Activated CD4-positive, CD25-positive, alpha-beta regulatory T cell (primary cell): ENCODE measurements at regions not wholly inside any gene's neighbourhood (a gene's known extent, or its start where the extent isn't known, plus 50 kb on each side); places are given as distances from the start of the nearest gene placed in this dataset.

Experiments used
- DNase-seq, 4 experiments: peaks; one replicate each; lab custom pipeline; 2025; lab: John Stamatoyannopoulos, UW

DNA sequence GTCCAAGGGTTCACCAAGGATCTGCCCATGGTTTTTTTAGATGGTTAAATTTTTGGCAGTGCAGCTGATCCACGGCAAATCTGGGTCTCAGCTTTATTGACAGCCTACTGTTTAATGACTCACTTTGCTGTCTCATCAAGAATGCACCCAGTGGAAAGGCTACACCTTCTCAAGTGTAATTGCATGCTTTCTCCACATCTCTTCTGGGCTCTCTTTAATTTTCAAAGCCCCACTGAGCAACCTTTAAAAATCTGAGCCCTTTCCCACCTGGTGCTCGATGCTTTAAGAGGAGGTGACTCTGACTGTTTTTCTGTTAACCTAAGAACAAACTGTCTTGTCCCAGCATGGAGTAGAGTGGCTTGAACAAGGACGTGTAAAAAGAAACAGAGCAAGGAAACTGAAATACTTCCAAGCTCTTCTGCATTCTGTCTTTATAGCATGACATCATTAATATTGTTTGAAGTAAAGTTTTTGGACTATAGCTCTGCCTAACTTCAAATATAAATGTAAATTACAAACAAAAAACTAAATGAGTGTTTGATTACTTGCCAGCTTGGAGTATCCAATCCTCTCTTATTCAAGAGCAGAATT lies 214.2 kb upstream of the KRR1 start:
- DNase-seq = no peak

DNA sequence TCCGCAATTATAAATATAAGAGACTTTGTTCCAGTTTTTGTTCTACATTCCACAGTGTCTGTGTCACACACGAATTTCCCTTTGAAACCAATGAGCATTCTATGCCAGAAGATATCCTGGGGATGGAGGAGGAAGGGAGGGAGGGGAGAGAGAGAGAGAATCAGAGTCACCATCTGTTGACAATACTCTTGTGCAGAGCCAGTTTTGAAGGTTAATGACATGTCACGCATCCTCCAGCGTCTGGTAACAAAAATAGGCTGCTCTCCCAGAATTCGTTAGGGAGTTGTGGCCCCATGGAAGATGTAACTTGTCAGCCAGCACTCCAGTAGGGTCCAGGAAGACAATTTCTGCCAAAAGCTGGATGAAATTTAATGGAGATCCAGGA lies 213.5 kb upstream of the KRR1 start:
- DNase-seq = no peak

DNA sequence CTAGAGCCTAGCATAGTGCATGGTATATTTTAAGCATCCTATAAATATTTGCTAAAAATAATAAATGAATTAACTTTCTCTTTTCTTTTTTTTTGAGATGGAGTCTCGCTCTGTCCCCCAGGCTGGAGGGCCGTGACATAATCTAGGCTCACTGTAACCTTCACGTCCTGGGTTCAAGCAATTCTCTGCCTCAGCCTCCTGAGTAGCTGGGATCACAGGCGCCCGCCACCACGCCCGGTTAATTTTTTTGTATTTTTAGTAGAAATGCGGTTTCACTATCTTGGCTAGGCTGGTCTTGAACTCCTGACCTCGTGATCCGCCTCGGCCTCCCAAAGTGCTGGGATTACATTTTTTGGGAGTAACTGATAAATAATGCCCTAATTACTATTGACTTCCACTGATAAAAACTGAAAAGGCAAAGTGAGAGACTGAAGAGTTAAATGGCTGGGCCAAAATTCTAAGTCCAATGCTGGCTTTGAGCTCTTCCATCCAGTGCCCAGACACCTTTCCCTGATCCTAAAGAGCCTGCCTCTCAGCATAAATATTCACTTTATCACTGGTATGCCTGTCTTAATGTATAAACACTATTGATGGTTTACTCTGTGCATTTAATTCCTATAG lies 213.0 kb upstream of the KRR1 start:
- DNase-seq = no peak

DNA sequence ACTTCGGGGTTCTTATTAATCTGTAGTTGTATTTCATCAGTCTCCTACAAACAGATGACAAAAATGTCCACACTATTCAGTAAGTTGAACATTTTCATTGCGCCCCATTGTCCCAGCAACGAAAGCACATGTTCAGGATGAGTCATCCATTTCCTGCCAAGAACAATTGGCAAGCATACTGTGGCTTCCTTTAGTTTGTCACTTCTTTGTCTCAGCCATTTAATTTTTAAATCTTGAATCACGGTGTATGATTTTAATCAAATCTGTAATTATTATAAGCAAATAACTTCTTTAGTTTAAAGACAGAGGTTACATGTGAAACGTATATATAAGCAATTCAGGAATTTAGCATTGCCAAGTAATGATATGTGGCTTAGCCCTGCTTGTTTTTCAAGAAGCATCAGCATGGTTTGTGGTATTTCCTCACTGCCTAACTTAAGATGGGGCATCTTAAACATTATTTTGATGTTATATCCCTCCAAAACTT lies 211.3 kb upstream of the KRR1 start:
- peak in 2 of 4 experiments; percentile 3 to 6 for DNase-seq

DNA sequence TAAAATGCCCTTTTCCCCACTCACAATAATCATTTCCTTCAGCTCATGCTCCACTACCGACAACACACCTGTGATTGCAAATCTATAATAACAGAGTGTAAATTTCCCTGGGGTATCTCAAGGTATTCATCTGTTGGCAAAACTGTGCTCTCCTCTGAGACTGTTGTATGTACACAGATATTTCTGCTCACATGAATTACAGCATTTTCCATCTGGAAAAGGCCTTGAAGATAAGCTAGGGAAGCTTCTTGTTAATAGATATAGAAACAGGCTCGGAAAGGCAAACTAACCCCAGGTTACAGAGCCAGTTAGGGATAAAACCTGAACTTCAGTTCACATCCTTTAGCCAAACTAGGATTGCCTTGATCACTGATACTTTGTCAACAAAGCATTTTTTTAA lies 210.4 kb upstream of the KRR1 start:
- no peak for DNase-seq

DNA sequence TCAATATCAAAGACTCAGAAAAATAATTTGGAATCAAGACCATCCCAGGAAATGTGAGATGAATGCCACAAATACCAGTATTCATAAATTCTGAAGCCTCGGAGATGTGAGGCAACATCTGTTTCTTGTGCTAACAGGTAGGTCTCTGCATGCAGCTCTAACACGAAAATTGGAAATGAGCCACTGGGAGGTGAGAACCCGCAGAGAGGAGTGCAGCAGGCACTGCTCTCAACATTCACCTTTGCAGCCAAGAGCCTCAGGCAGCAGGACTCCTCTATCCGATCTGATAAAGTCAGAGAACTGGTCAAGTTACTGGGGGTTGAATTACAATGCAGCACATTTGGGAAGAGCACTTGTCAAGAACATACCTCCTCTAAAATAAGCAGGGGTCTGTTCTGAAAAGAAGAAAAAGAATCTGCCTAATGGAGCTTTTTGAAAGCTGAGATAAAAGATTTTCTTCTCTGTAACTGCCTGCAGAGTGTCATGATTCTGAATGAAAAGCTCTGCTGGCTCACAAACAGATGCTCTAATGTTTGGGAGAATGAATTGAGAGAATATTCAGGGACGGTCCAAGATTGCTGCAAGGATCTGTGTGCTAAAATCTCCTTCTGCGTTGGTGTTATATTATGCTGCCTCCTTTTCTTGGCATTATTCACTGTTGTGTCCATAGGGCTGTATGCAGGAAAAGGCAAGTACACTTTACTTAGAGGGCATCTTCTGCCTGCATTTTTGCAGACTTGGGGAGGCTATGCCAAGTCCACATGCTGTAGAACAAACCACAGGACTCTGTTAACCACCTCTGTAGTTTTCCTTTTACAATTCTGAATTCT lies 209.6 kb upstream of the KRR1 start:
- no peak for DNase-seq

DNA sequence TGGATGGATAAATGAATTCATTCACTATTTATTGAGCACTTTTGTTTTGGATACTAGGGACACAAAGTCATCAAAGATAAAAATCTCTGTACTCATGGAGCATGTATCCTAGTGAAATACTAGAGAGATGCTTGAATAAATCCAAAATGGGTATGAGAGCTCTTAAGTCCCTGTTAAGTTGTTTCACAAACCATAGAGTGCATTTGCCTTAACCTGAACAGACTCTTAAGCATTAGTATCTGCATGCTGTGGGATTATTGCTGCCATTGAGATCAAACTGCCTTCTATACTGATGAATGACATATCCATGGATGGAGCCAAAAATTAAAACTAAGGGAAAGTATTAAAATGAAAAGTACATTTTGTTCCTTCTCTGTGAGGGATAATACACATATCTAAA lies 206.5 kb upstream of the KRR1 start:
- no peak for DNase-seq

DNA sequence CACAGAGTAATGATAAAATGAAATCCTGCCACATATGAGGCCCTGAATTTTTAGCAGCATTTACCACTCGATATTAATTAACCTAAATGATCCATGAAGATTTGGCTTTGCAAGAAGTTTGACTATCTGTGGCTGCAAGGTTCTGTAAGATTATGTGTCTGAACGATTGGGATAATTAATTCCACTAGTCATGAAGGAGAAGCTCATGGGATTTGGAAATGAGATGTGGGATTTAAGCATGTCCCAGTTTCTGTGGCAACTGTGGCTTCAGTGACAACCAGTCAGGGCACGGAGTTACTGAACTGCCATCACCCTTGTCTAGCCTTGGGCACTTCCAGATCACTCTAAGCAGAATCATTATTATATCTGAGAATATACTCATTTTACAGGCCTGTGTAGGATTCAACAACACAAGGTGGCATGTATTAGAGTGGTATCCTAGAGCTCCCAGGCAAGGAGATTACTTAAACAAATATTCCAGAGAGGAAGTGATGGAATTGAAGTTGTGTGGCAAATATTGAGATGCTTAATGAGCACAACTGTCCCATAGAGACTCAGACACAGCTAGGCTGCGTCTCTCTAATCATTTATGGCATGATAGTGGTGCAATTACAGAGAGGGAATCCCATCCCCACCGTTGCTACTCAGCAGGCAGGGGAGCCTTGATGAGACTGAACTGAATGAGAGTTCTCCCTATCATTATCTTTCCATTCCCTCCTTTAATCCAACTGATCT lies 205.0 kb upstream of the KRR1 start:
- no peak for DNase-seq

DNA sequence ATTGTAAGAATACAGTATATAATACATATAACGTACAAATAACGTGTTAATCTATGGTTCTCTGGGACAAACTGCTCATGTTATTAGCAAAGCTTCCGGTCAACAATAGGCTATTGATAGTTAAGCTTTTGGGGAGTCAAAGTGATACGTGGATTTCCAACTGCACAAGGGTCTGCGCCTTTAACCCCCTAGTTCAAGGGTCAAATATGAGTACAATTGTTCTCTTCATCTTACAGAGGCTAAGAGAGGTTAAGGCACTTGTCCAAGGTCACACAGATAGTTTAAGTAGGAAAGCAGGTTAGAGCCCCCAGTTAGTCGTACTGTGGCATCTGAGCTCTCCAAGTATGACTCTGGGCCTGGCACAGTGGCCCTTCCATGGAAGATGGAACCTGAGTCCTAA lies 204.3 kb upstream of the KRR1 start:
- no peak for DNase-seq

DNA sequence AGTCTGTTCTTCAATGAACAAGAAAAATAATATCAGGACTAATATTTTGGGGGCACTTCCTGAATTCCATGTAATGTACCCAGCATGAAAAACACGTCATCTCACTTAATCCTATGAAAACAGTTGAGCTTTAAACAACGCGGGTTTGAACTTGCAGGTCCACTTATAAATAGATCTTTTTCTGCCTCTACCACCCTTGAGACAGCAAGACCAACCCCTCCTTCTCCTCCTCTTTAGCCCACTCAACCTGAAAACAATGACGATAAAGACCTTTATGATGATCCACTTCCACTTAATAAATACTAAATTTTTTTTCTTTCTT lies 203.9 kb upstream of the KRR1 start:
- DNase-seq = no peak

DNA sequence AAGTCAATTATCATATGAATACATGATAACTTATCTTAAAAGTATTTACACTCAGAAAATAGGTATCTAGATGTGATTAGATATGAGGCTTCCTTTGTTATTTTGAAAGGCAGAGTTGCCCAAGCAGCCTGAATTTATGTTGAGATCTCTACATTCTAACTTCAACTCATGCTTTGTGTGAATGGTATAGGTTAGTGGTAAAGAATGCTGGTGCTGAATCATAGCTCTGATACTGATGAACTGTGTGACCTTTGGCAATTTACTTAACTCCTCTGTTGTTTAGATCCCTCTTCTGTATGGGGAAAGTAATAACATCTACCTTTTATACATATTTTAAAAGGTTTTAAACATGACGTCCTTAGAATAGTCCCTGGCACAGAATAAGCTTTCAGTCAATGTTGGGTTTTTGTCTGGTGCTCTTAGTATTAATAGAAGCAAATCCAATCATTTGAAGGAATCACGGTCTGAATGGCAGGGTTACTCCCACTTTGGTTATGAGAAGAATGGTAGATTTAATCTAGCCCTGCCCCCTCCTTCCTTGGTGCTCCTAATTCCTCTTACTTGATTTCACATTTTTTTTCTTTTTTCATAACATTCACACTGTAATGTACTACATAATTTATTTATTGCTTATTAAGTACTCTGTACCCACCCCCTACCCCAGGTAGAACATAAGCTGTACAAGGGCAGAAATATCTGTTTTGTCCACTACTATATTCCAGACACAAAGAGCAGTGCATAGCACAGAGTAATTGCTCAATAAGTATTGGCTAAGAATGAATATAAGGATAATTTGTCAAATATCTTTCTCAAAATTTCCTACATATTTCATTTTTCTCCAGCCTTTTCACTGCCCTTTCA lies 203.3 kb upstream of the KRR1 start:
- no peak for DNase-seq

DNA sequence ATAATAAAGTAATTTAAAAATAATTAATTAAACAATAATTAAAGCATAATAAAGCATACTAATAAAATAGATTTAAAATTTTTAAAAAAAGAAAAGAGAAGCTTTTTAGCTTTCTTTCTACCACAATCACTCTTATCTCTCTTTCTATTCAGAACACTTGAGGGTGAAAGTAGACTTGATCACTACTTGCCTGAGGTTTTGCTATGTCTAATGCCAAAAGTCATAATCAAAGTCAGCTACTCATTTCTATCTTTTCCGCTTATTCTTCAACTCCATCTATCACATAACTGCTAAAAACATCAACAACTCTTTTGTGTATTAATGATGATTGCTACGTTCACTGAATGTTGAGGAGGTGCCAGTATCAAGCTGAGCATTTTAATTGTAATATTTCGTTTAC lies 202.0 kb upstream of the KRR1 start:
- DNase-seq = no peak

DNA sequence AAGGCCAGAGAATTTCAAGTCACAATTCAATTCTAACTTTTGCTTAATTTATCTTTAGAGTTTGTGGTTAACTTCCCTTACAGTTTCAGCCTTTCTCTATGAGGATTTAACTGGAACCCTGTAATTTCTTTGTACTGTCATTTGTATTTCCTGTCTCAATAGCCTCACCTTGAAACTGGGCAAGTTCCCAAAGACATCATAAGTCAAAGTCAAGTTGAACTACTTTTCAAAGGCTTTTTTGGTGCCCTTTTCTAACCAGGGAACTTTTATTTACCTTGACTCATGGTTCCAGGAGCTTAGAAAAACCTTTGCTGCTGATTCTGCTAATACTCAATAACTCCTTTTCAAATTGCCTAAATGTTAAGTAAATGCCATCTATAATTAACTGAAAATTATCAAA lies 200.8 kb upstream of the KRR1 start:
- DNase-seq = no peak

DNA sequence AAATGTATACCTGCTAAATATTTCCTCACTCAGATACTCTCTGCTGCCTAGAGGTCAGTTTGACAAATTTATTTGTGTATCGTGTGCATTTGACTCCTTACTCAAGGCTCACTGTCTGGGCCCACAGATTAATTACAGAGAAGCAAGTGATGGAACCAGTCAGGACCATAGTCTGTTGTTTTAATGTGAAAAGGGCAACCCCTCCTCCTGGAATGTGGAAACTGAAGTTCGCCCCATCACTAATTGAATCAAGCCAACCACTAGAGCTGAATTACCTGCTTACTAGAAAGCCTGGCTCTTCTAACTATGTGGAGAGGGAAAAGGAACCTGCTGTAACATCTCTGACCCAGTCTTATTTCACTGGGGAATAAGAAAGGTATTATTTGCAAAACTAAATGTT lies 199.9 kb upstream of the KRR1 start:
- DNase-seq = no peak

DNA sequence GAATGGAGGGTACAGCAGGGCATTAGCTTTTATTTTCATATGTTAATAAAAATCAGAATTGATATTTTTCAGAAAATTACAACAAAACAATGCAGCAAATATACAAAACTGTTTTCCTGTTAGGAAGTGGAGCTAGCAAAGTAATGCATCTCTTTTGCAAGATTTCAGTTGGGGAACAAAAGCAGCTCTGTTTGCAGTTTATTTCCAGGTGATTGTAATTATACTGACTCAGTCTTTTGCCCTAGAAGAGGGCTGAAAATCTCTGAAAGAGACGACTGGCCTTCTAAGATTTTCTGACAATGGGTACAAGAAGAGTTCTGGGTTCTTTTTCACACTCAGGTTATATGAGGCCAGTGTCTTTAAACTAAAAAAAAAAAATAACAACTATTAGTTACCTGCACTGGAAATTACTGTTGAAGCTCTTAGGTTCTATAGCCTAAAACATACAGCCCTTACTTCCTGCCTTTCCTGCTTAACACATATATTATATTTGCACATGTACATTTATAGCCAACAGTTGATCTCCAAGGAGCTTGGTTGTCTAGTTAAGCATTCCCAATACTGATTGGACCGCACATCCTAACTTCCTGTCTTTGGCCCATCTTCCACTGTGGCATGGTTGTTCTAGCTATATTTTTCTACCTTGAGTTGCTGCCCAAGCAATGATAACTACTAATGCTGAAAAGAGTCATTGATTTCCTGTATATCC lies 199.1 kb upstream of the KRR1 start:
- DNase-seq = no peak

DNA sequence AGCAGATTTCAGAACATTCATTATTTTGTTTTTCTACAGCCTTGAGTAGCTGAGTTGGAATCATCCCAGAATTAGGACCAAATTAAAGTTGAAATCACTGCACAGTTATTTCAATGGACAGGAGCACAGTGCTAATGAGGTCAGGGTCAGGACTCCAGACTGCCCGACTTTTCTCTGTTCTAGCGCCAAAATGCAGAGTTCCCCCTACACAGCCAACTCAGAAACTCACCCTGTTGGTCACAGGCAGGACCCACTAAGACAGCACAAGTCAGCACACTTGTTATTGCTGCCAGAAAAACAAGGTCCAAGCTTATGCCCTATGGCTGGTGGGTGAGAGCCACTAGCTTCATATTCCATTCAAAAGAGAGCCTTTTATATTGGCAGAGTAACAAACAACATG lies 198.1 kb upstream of the KRR1 start:
- DNase-seq = no peak

DNA sequence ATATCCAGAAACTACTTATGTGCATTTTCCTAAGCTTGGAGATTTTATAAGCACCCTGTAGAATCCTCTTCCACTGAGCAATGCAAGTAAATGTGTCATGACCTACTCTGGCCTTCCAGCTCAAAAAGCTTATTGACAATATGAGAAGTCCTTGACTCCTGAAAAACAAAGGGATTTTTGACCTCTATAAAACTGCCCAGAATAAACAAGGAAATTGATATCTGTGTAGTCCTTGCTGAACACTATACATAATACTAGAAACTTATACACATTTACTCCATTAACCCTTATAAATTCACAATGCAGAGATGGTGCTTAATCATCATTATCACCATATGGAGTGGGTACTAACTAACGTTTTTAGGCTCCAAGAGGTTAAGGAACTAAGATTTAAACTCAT lies 197.4 kb upstream of the KRR1 start:
- DNase-seq = no peak

DNA sequence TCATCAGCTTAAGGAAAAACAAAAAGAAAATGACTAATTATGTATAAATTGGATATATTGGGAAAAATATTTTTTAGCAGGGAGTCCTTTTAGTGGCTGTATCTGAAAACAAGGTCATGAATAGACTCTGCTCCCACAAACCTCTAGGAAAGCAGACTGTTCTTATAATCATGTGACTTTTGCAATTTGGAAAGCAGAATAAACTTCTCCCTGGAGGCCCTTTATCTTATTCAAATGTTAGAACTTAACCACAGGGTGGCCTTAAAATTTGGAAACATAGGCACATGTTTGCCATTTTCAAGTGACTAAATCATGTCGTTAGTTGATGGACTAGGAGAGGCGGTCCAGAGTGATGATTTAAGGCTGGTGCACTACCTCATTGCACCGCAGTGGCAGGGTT lies 196.6 kb upstream of the KRR1 start:
- DNase-seq = no peak

DNA sequence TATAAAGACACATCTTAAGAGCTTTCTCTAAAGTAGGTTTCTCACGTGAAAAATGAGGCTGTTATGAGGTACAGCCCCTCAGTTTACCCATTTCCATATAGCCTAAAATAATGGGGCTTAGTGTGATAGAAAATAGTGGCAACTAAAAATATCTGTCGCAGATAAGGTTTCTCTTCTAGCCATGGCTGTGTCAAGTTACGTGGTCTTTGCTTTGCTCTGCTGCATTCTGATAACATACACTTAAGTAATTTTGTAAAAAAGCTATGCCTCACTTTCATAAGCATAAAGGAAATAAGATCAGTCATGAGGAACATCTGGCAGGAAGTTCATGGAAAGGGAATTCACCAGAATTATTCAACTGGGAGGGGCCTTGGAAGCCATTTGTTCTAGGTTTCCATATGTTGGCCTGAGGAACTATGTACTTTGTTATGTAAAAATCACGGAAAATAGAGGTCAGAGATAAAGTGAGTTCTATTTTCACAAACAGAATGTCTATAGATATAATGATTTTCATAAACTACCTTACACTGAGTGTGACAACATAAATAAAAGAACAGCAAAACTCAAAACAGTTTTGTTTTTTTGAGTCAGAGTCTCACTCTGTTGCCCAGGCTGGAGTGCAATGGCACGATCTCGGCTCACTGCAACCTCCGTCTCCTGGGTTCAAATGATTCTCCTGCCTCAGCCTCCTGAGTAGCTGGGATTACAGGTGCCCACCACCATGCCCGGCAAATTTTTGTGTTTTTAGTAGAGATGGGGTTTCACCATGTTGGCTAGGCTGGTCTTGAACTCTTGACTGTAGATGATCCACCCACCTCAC lies 195.6 kb upstream of the KRR1 start:
- no peak for DNase-seq
